GM19438 (cell line): ENCODE measurements at regions not wholly inside any gene's neighbourhood (a gene's known extent, or its start where the extent isn't known, plus 50 kb on each side); places are given as distances from the start of the nearest gene placed in this dataset.
"Not testable (repeated sequence)": the region's sequence is repeated elsewhere in the genome, so short reads cannot be mapped to it uniquely, and the experiment has no call there.

ENCODE experiments used
- ATAC-seq: cut with Tn5 transposase; IDR thresholded peaks from one replicate; pipeline ENCODE4 v1.9.1; 2021; ENCODE audit warnings: low read depth; ENCODE audit not compliant: unreplicated experiment

GRCh38 chr4:188796600-188796999 is 657.4 kb downstream of the TRIML1 start:
- not testable (repeated sequence) for ATAC-seq

- not testable (repeated sequence) for ATAC-seq
These were observed 657.8 kb downstream of the TRIML1 start for GRCh38 chr4:188797011-188797410.

- ATAC-seq, result no peak
These were observed 665.6 kb downstream of the TRIML1 start for GRCh38 chr4:188804861-188805260.

GRCh38 chr4:188811121-188811520 is 671.9 kb downstream of the TRIML1 start:
- ATAC-seq, result no peak

- ATAC-seq, result no peak
These were observed 673.4 kb downstream of the TRIML1 start for GRCh38 chr4:188812644-188813043.

- ATAC-seq, result no peak
These were observed 679.1 kb downstream of the TRIML1 start for GRCh38 chr4:188818300-188818699.

- no peak for ATAC-seq
These were observed 680.0 kb downstream of the TRIML1 start for GRCh38 chr4:188819233-188819632.

GRCh38 chr4:188821500-188821899 is 682.3 kb downstream of the TRIML1 start:
- ATAC-seq, result no peak

GRCh38 chr4:188822698-188823097 is 683.5 kb downstream of the TRIML1 start:
- no peak for ATAC-seq

GRCh38 chr4:188824553-188824952 is 685.3 kb downstream of the TRIML1 start:
- ATAC-seq, result no peak

GRCh38 chr4:188826393-188826792 is 687.2 kb downstream of the TRIML1 start:
- ATAC-seq, result no peak

GRCh38 chr4:188839704-188840103 is 700.5 kb downstream of the TRIML1 start:
- ATAC-seq, result no peak

GRCh38 chr4:188841523-188841922 is 702.3 kb downstream of the TRIML1 start:
- ATAC-seq, result no peak

- no peak for ATAC-seq
These were observed 715.2 kb downstream of the TRIML1 start for GRCh38 chr4:188854436-188854835.

GRCh38 chr4:188858696-188859095 is 719.5 kb downstream of the TRIML1 start:
- no peak for ATAC-seq

GRCh38 chr4:188864741-188865140 is 725.5 kb downstream of the TRIML1 start:
- ATAC-seq, result no peak

GRCh38 chr4:188867796-188868195 is 728.6 kb downstream of the TRIML1 start:
- no peak for ATAC-seq

- ATAC-seq, result no peak
These were observed 730.3 kb downstream of the TRIML1 start for GRCh38 chr4:188869581-188869980.

GRCh38 chr4:188872809-188873208 is 733.6 kb downstream of the TRIML1 start:
- ATAC-seq, result no peak

GRCh38 chr4:188876881-188877280 is 737.6 kb downstream of the TRIML1 start:
- ATAC-seq, result no peak

GRCh38 chr4:188879598-188879997 is 740.4 kb downstream of the TRIML1 start:
- no peak for ATAC-seq

- no peak for ATAC-seq
These were observed 748.7 kb downstream of the TRIML1 start for GRCh38 chr4:188887905-188888304.

- ATAC-seq, result no peak
These were observed 753.6 kb downstream of the TRIML1 start for GRCh38 chr4:188892837-188893236.
